K562 (cell line): ENCODE measurements at regions not wholly inside any gene's neighbourhood (a gene's known extent, or its start where the extent isn't known, plus 50 kb on each side); places are given as distances from the start of the nearest gene placed in this dataset.

Experiments
- ATAC-seq: fragments of 200-7000 bp; cut with Tn5 transposase; 3 replicates; pipeline ENCODE4 v1.9.1; 2020; ENCODE audit warnings: moderate library complexity
- BruUV-seq: library from RNA; stranded (reverse); fragments of 400-500 nt; replicated peaks from 2 replicates; lab custom pipeline; 2021; lab: Mats Ljungman, UMichigan
- CTCF ChIA-PET: fragments of 300-600 bp; formaldehyde crosslinking; extraction: SDS; loops from one replicate; lab custom pipeline; 2021; ENCODE audit warnings: low intra/inter-chr PET ratio; lab: Yijun Ruan, JAX
- POLR2A ChIA-PET: fragments of 300-600, 350-650 bp; sonication (Branson Sonifier 250); formaldehyde crosslinking; extraction: SDS; loops from one replicate; lab custom pipeline; 2021; ENCODE audit warnings: antibody characterized with exemption, inconsistent platforms; lab: Yijun Ruan, JAX
- DNase-seq, 4 experiments: peaks; one replicate each; pipeline versions ENCODE4 v3.0.0 to v3.0.0-alpha.2; 2011 to 2018; ENCODE audit warnings: low spot score in 3 of 4, mixed read lengths in 3 of 4; ENCODE audit errors: extremely low read depth in 1 of 4
- FAIRE-seq: peaks from 2 replicates; lab custom pipeline; 2011; peaks lifted over from hg19 to GRCh38; lab: Jason Lieb, UNC
- H2AFZ ChIP-seq: 2 replicates; pipeline ENCODE4 v1.6.0; 2011; ENCODE audit warnings: low read depth, low read length, control low read depth, inconsistent platforms
- H3K27ac ChIP-seq: fragments of 200-600 bp; 3 replicates; pipeline ENCODE4 v1.8.0; 2011; ENCODE audit warnings: low read depth, mild to moderate bottlenecking, control low read depth, inconsistent platforms, low read length, moderate library complexity, mixed read lengths; ENCODE audit errors: extremely low read depth
- H3K27me3 ChIP-seq, 2 experiments: fragments of 300-600 bp in 1 of 2; 2 replicates in 1 of 2; 3 replicates in 1 of 2; pipeline versions ENCODE4 v1.6.0 to v1.8.0; 2011; ENCODE audit warnings: inconsistent platforms in 2 of 2, low read length in 2 of 2, mild to moderate bottlenecking in 1 of 2, mixed read lengths in 1 of 2, moderate library complexity in 1 of 2; ENCODE audit not compliant: control insufficient read depth in 2 of 2, insufficient read depth in 2 of 2
- H3K36me3 ChIP-seq: fragments of 300-600 bp; 3 replicates; pipeline ENCODE4 v1.8.0; 2011; ENCODE audit warnings: mild to moderate bottlenecking, low read length, inconsistent platforms; ENCODE audit not compliant: control insufficient read depth, insufficient read depth
- H3K4me1 ChIP-seq, 2 experiments: fragments of 200-600 bp in 1 of 2; replicated peaks in 1 of 2; 2 replicates in 1 of 2; 3 replicates in 1 of 2; pipeline versions ENCODE4 v1.5.1 to v1.8.0; 2011; ENCODE audit warnings: inconsistent platforms in 2 of 2, low read length in 2 of 2, mild to moderate bottlenecking in 1 of 2, mixed read lengths in 1 of 2, moderate library complexity in 1 of 2; ENCODE audit not compliant: control insufficient read depth in 2 of 2, insufficient read depth in 2 of 2
- H3K4me2 ChIP-seq: 2 replicates; pipeline ENCODE4 v1.6.1; 2011; ENCODE audit warnings: low read length, control low read depth, inconsistent platforms, mixed read lengths; ENCODE audit not compliant: insufficient read depth
- H3K4me3 ChIP-seq: fragments of 200-600 bp; sonication (generic), shearing (Covaris generic); 2 replicates; pipeline ENCODE4 v1.5.1; 2016; ENCODE audit warnings: control low read depth, inconsistent platforms
- H3K79me2 ChIP-seq: fragments of 200-600 bp; 3 replicates; pipeline ENCODE4 v1.8.0; 2011; ENCODE audit warnings: low read length, inconsistent platforms; ENCODE audit not compliant: control insufficient read depth, insufficient read depth
- H3K9ac ChIP-seq, 2 experiments: 2 replicates each; pipeline versions ENCODE4 v1.6.0 to v1.6.1; 2011; ENCODE audit warnings: low read depth in 2 of 2, low read length in 2 of 2, control low read depth in 1 of 2, inconsistent platforms in 1 of 2, mild to moderate bottlenecking in 1 of 2, mixed read lengths in 1 of 2; ENCODE audit not compliant: insufficient read depth in 1 of 2
- H3K9me1 ChIP-seq: one replicate; pipeline ENCODE4 v1.6.0; 2011; ENCODE audit warnings: inconsistent platforms, mild to moderate bottlenecking, low read length, moderate library complexity; ENCODE audit not compliant: control insufficient read depth, insufficient read depth
- H3K9me3 ChIP-seq: replicated peaks from 2 replicates; pipeline ENCODE4 v1.5.1; 2011; ENCODE audit warnings: low read depth, low read length, inconsistent platforms; ENCODE audit not compliant: control insufficient read depth, insufficient read depth
- H4K20me1 ChIP-seq: replicated peaks from 2 replicates; pipeline ENCODE4 v1.6.1; 2011; ENCODE audit warnings: low read length, inconsistent platforms, mixed read lengths; ENCODE audit not compliant: control insufficient read depth, insufficient read depth
- MCM7 ChIP-seq, 2 experiments: fragments of 450-650 bp; IDR thresholded peaks; 2 replicates each; pipeline ENCODE4 v1.6.1; 2016 to 2018
- NFRKB ChIP-seq: fragments of 450-650 bp; IDR thresholded peaks from 2 replicates; pipeline ENCODE4 v1.6.1; 2016; ENCODE audit warnings: low read depth
- ZNF785 ChIP-seq: fragments of 250-450 bp; sonication (Bioruptor Pico); IDR thresholded peaks from 2 replicates; pipeline ENCODE4 v1.4.0; 2020; ENCODE audit warnings: mild to moderate bottlenecking
- WGBS: fragments of 100-300 bp; shearing (Covaris generic); methylation state at CpG from one replicate; pipeline ENCODE4 v1.1.6; 2016; ENCODE audit warnings: low coverage, mixed read lengths; ENCODE audit not compliant: insufficient coverage; ENCODE audit errors: missing lambda C conversion rate; 5-methylcytosine and 5-hydroxymethylcytosine counted together
- in situ Hi-C: fragments of 300-500 bp; cut with MboI; formaldehyde crosslinking; loops from 4 replicates; pipeline ENCODE4 v1.15.0; 2018; ENCODE audit warnings: inconsistent platforms, mixed read lengths
- intact Hi-C: fragments of 100-400 bp; cut with micrococcal nuclease; formaldehyde crosslinking; loops from 2 replicates; pipeline ENCODE4 v1.14.2; 2022
- TF ChIP-seq, protein P1 (sequence below): fragments of 450-650 bp; conservative IDR thresholded peaks from 2 replicates; pipeline ENCODE4 v1.6.1; 2016; ENCODE audit warnings: missing genetic modification characterization, low read depth, mild to moderate bottlenecking, control low read depth, missing compliant biosample characterization
- TF ChIP-seq, protein P2 (sequence below), 2 experiments: fragments of 450-650 bp; IDR thresholded peaks; 2 replicates each; pipeline ENCODE4 v1.6.1; 2016; ENCODE audit warnings: mild to moderate bottlenecking in 2 of 2, borderline replicate concordance in 1 of 2, low read depth in 1 of 2, moderate library complexity in 1 of 2

DNA sequence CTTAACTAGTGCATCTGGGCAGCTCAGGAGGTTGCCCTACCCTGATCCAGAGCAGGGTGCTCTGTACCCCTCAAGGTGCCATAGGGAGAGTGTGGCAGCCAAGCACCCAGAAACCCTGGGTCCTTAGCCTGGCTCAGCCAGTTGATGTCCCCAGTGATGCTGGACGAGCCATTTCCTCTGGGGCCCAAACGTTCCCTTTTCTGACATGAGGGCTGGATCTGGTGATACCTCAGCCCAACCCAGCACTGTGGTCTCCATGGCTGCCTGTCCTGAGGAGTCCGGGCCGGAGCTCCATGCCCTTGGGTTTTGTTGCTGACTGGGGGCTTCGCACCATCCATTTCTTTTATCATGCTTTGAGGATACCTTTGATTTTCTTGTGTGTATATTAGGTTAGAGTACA is 87.9 kb upstream of the IKZF1 start:
- no peaks in the 10 kb centered on the region for H3K9me3 ChIP-seq
- H3K4me2 ChIP-seq, result no peak overlapping the region
- peaks cover 0 to 11% of the 10 kb centered on the region in 2 experiments; a peak in 4 of 5 replicates for H3K4me1 ChIP-seq
- 26% methylated on average over 5 of the region's 5 CpGs for WGBS
- no peak overlapping the region for H2AFZ ChIP-seq
- ChIA-PET POLR2A (interaction anchor here (2.6 kb wide), 1 partner anchor 10 kb away, joined by 10 read pairs; no protein-coding TSS in a partner anchor), CTCF (no interaction called here)
- no peaks in the 10 kb centered on the region for H3K79me2 ChIP-seq
- in situ Hi-C loops, result no loop called here
- no peak for FAIRE-seq
- no peaks in the 10 kb centered on the region for H3K36me3 ChIP-seq
- no peak for TF ChIP-seq NFRKB
- TF ChIP-seq ZNF785, result no peak
- TF ChIP-seq, protein P1, sequence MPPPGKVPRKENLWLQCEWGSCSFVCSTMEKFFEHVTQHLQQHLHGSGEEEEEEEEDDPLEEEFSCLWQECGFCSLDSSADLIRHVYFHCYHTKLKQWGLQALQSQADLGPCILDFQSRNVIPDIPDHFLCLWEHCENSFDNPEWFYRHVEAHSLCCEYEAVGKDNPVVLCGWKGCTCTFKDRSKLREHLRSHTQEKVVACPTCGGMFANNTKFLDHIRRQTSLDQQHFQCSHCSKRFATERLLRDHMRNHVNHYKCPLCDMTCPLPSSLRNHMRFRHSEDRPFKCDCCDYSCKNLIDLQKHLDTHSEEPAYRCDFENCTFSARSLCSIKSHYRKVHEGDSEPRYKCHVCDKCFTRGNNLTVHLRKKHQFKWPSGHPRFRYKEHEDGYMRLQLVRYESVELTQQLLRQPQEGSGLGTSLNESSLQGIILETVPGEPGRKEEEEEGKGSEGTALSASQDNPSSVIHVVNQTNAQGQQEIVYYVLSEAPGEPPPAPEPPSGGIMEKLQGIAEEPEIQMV (tag), result no peak
- TF ChIP-seq MCM7 (IDR thresholded peaks at IDR 0.05), result no peak
- TF ChIP-seq, protein P2, sequence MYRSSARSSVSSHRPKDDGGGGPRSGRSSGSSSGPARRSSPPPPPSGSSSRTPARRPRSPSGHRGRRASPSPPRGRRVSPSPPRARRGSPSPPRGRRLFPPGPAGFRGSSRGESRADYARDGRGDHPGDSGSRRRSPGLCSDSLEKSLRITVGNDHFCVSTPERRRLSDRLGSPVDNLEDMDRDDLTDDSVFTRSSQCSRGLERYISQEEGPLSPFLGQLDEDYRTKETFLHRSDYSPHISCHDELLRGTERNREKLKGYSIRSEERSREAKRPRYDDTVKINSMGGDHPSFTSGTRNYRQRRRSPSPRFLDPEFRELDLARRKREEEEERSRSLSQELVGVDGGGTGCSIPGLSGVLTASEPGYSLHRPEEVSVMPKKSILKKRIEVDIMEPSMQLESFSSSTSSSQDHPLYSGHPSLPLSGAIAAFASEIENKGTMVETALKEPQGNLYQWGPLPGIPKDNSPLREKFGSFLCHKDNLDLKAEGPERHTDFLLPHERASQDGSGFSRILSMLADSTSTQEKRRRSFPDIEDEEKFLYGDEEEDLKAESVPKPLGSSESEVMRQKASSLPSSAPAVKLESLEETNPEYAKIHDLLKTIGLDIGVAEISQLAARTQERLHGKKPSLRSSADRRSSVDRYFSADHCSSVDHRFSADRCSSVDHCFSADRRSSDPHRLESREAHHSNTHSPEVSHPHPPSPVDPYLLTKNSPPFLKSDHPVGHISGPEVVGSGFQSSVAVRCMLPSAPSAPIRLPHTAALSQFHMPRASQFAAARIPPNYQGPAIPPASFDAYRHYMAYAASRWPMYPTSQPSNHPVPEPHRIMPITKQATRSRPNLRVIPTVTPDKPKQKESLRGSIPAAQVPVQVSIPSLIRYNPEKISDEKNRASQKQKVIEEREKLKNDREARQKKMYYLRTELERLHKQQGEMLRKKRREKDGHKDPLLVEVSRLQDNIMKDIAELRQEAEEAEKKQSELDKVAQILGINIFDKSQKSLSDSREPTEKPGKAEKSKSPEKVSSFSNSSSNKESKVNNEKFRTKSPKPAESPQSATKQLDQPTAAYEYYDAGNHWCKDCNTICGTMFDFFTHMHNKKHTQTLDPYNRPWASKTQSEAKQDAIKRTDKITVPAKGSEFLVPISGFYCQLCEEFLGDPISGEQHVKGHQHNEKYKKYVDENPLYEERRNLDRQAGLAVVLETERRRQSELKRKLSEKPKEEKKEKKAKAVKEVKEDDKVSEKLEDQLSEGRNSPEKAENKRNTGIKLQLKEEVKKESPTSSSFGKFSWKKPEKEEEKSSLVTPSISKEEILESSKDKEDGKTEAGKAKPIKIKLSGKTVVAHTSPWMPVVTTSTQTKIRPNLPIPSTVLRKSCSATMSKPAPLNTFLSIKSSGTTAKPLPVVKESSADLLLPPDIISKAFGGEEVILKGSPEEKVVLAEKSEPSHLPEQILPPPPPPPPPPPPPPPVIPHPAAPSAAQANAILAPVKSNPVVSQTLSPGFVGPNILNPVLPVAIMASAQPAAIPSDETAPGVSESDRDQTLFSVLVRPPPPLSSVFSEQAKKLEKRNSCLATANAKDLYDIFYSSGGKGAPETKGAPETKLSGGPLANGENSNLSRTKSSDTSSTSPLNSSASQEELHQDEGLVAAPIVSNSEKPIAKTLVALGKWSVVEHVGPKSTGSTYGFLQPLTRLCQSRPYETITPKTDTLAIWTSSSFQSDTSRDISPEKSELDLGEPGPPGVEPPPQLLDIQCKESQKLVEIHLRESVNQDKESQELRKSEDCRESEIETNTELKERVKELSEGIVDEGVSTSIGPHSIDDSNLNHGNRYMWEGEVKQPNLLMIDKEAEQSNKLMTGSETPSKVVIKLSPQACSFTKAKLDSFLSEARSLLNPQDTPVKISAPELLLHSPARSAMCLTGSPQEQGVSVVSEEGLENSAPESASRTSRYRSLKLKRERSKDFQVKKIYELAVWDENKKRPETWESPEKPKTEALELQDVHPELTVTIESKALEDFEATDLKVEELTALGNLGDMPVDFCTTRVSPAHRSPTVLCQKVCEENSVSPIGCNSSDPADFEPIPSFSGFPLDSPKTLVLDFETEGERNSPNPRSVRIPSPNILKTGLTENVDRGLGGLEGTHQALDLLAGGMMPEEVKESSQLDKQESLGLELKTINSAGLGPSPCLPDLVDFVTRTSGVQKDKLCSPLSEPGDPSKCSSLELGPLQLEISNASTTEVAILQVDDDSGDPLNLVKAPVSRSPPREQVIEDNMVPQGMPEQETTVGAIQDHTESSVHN (IDR thresholded peaks at IDR 0.05; ENCODE audit: borderline replicate concordance in 1 of 2, low read depth in 1 of 2), result no peak
- ATAC-seq, result no peak
- no peaks in the 10 kb centered on the region for H4K20me1 ChIP-seq
- no peak overlapping the region for H3K9ac ChIP-seq
- DNase-seq, result no peak
- H3K4me3 ChIP-seq, result no peak overlapping the region
- intact Hi-C loops, result no loop called here
- H3K9me1 ChIP-seq, result no peaks in the 10 kb centered on the region
- H3K27ac ChIP-seq, result no peak overlapping the region
- peaks cover 0 to 9% of the 10 kb centered on the region in 2 experiments; a peak in 1 of 5 replicates for H3K27me3 ChIP-seq
- BruUV-seq, result no TSS peak
